K562 (cell line): ENCODE measurements at regions not wholly inside any gene's neighbourhood (a gene's known extent, or its start where the extent isn't known, plus 50 kb on each side); places are given as distances from the start of the nearest gene placed in this dataset.

Source experiments
- BACH1 ChIP-seq: fragments of 200-800 bp; sonication (Bioruptor generic); IDR thresholded peaks from 2 replicates; pipeline ENCODE4 v1.6.1; 2016; ENCODE audit warnings: missing genetic modification characterization, missing compliant biosample characterization
- CBX3 ChIP-seq, 2 experiments: IDR thresholded peaks; 1 replicate in 1 of 2; 2 replicates in 1 of 2; pipeline ENCODE4 v1.6.1; 2012; ENCODE audit warnings: inconsistent platforms in 2 of 2, low read length in 2 of 2, borderline replicate concordance in 1 of 2, control low read depth in 1 of 2
- FOXJ2 ChIP-seq: fragments of 200-800 bp; sonication (Bioruptor generic); IDR thresholded peaks from 2 replicates; pipeline ENCODE4 v1.6.1; 2016; ENCODE audit warnings: missing genetic modification characterization, missing compliant biosample characterization
- HDAC6 ChIP-seq: IDR thresholded peaks from 2 replicates; pipeline ENCODE4 v1.6.1; 2012; ENCODE audit warnings: low read depth, mild to moderate bottlenecking, control low read depth, inconsistent platforms, low read length, moderate library complexity
- TF ChIP-seq, protein P1 (sequence below): sonication (generic); formaldehyde crosslinking; IDR thresholded peaks from 2 replicates; pipeline ENCODE4 v1.8.1; 2022; ENCODE audit warnings: missing genetic modification reagents
- TF ChIP-seq, protein P2 (sequence below): fragments of 250-450 bp; sonication (Bioruptor Pico); IDR thresholded peaks from 2 replicates; pipeline ENCODE4 v1.4.0; 2020; ENCODE audit warnings: mild to moderate bottlenecking, moderate library complexity, borderline replicate concordance

DNA sequence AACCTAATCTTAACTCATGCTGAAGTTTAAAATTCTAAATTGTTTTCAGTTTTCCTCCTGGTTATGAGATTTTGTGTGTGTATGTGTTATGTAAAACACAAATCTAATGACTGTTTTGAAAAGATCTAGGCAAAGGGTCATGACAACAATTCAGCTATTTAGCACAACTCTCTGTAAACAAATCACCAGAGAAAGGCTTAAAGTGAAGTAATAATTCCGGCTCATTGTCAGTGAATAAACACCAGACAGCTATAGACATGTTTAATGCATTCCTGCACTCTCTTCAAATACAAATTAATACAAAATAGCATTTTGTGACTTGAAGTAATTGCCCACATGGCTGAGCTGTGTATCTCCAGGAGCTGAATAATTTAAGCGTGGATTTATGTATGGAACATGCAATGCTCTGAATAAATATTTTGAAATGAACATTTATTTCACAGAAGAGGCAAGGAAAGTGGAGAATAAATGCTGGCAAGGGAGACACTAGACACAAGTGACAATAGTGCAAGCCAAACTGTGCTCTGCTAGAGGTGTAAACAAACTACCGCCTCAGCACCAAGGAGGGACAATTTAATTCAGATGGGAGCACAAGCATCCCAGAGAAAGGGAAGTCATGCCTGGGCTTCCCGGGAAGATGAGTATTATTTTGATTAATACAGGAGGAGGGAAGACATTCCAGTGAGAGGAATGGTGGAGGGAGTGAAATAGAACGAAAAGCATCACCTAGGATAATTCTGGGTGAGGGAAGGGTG, 133.6 kb upstream of the XPO1 start (continued):
- TF ChIP-seq, protein P1, sequence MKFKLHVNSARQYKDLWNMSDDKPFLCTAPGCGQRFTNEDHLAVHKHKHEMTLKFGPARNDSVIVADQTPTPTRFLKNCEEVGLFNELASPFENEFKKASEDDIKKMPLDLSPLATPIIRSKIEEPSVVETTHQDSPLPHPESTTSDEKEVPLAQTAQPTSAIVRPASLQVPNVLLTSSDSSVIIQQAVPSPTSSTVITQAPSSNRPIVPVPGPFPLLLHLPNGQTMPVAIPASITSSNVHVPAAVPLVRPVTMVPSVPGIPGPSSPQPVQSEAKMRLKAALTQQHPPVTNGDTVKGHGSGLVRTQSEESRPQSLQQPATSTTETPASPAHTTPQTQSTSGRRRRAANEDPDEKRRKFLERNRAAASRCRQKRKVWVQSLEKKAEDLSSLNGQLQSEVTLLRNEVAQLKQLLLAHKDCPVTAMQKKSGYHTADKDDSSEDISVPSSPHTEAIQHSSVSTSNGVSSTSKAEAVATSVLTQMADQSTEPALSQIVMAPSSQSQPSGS (CRISPR knock-in tag): no peak
- no peak for TF ChIP-seq BACH1 (tag)
- TF ChIP-seq, protein P2, sequence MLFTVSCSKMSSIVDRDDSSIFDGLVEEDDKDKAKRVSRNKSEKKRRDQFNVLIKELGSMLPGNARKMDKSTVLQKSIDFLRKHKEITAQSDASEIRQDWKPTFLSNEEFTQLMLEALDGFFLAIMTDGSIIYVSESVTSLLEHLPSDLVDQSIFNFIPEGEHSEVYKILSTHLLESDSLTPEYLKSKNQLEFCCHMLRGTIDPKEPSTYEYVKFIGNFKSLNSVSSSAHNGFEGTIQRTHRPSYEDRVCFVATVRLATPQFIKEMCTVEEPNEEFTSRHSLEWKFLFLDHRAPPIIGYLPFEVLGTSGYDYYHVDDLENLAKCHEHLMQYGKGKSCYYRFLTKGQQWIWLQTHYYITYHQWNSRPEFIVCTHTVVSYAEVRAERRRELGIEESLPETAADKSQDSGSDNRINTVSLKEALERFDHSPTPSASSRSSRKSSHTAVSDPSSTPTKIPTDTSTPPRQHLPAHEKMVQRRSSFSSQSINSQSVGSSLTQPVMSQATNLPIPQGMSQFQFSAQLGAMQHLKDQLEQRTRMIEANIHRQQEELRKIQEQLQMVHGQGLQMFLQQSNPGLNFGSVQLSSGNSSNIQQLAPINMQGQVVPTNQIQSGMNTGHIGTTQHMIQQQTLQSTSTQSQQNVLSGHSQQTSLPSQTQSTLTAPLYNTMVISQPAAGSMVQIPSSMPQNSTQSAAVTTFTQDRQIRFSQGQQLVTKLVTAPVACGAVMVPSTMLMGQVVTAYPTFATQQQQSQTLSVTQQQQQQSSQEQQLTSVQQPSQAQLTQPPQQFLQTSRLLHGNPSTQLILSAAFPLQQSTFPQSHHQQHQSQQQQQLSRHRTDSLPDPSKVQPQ (CRISPR knock-in tag): no peak
- TF ChIP-seq FOXJ2 (tag): no peak
- TF ChIP-seq CBX3 (IDR thresholded peaks at IDR 0.05; ENCODE audit: borderline replicate concordance in 1 of 2, low read length in 2 of 2): no peak
- no peak for TF ChIP-seq HDAC6
